AG08396 (cell line): ENCODE measurements at regions not wholly inside any gene's neighbourhood (a gene's known extent, or its start where the extent isn't known, plus 50 kb on each side); places are given as distances from the start of the nearest gene placed in this dataset.
A peak's percentile ranks its signal among the peaks of the same experiment; 100 is the strongest.
"Not testable (repeated sequence)": the region's sequence is repeated elsewhere in the genome, so short reads cannot be mapped to it uniquely, and the experiment has no call there.

ENCODE experiments used
- DNase-seq: peaks from one replicate; pipeline ENCODE4 v3.0.0; 2012; ENCODE audit warnings: low spot score, mixed read lengths

DNA sequence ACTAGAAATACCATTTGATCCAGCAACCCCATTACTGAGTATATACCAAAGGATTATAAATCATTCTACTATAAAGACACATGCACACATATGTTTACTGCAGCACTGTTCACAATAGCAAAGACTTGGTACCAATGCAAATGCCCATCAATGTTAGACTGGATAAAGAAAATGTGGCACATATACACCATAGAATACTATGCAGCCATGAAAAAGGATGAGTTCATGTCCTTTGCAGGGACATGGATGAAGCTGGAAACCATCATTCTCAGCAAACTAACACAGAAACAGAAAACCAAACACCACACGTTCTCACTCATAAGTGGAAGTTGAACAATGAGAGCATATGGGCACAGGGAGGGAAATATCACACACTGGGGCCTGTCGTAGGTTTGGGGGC lies 106.0 kb downstream of the SPATA18 start:
- not testable (repeated sequence) for DNase-seq

DNA sequence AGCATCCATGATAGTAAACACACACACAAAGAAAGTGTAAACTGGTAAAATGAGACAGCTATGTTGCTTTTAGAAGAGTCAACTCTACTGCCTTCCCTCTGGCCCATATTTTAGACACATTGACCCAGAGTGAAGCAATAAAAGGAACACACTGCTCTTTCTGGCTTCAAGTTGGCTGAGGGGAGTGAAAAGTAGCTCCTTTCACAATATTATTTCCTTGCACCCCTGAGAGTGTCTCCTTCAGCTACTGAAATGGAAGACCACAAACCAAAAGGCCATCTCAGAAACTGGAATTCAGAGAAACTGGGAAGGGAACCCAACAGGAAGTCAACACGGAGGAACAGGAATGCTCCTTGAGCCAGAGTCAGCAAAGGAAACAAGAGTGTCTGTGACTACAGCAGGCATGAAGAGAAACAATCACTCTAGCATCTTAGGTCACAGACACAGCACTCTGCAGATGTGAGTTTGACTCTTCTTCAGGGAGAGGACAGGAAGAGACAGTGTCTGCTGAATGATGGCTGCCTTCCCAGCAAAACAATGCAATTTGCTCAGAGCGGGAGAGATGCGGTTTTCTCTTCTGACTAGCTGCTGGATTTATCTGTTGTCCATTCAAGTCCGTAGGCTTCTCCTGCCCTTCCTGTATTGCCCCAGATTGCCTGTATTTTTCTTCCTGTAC lies 106.7 kb downstream of the SPATA18 start:
- no peak for DNase-seq

DNA sequence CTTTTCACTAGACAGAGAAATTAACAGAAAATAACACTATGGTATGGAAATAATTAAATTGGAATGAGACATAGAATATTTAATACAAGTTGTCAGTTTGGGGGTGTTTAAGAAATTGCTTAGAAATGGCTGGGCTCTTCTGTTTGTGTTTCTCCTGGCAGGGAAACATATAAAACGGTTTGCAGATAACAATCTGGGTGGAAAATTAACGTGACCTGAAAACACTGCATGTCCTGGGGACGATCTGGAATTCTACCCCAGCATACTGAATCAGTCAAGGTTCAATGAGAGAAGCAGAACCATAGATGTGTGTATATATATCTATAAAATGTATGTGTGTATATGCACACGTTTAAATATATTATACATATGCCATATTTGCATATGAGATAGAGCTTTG lies 109.8 kb downstream of the SPATA18 start:
- DNase-seq, result no peak

DNA sequence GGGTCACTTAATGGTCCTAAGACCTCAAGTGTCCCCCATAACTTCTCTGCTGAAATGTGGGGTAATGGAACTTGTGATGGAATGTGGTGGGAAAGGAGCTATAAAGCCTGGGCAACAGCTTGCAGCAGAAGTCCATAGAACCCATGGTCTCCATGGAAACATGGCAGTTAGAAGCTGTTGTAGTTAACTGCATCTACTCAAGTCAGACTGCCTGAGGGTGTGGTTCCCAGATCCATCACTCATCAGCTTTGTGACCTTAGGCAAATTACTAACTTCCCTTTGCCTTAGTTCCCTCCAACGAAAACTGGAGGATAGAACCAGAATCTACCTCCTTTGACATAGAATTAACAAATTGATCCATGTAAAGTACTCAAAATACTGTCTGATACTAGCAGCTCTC lies 113.0 kb downstream of the SPATA18 start:
- no peak for DNase-seq

DNA sequence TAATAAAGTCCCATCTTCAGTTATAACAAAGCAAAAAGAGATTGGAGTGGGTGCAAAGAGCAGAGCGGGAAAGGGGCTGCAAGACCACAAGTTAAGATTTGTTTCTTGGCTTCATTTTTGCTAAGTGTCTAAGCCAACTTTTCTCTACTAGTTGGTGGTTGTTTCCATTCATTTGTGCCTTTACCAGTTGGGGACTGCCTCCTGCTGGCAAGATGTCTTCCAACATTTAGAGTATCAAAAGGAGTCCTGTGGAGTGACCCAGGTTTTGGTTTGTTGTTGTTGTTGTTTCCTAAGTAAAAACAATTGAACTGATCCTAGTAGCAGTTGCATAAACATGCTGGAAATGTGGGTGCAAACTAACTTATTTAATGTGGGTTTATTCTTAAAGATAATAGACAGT lies 121.1 kb downstream of the SPATA18 start:
- DNase-seq, result peak; percentile 7

DNA sequence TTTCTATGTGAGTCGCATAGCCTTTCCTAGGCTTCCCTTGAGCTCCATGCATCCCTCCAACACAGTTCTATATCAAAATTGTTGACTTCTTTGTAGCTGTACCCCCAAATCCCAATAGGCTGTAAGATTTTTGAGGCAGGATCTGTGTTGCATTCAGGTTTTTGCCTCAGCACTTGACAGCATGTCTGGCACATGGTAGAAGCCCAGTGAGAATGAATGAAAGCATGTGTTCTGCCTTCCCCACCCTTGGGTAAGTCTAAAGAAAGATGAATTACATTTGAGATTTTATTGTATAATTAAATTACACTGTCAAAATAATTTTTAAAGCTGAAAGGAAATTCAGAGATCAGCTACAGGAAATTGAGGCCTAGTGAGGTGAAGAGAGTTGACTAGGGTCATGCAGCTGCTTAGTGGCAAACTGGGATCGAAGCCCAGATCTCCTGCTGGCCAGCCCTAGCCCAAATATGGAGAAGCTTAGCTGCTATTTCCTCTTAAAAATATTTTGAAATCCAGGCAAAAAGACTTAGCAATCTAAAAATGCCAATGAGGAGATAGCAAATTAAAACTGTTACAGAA lies 122.5 kb downstream of the SPATA18 start:
- DNase-seq, result peak; percentile 24

- DNase-seq, result no peak
Measured at GRCh38 chr4:52187603-52188002, 136.5 kb downstream of the SPATA18 start.

- DNase-seq, result no peak
Measured at GRCh38 chr4:52192001-52192400, 140.9 kb downstream of the SPATA18 start.

DNA sequence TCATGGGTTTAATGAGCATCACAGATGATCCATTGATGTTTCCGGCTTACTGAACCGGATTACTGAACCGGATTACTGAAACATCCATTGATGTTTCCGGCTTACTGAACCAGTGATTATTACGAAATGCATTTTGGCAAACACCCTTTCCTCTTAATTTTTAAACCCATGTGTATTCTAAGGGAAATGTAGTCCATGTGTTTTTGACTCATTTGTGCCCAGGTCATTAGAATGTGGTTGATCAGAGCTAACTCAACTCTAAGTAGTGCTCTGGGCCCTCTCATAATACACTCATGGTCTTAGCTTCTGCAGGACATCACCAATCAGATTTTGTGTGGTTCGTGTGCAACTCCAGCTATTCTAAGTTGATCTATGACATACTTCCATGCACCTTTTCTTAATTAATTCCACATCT lies 141.6 kb downstream of the SPATA18 start:
- no peak for DNase-seq

DNA sequence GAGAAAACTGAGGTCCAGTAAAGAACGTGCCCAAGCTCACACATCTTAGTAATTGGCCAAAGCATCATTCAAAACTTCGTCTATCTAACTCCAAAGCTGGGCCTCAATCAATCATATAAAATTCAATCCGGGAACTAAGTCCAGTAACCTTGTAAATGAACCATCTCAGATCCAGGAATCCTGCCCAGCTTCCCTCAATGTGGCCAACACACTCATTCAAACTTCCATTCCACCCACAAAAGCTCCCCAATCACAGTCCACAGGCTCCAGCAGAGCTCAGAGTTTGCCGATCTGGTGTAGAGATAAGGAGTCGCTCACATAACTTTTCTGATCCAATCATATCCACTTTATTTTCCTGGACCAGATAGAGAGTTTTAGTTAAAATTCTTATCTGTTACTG lies 144.8 kb downstream of the SPATA18 start:
- no peak for DNase-seq

GRCh38 chr4:52196606-52197130 lies 145.6 kb downstream of the SPATA18 start:
- no peak for DNase-seq

DNA sequence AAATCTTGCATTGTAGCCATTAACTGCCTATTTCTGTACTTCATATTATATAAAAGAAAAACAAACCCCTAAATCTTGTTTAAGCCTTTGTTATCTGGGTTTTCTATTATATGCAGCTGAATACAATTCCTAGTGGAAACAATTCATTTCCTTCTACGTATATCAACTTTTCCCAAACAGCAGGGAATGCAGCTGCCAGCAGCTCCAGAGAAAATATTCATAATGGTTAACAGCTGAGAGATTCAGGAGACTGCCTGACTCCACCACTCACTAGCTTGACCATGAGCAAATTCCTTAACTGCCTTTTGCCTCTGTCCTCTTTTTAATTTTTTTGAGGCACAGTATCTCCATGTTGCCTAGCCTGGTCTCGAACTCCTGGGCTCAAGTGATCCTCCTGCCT lies 146.2 kb downstream of the SPATA18 start:
- DNase-seq, result no peak

- DNase-seq, result no peak
Measured at GRCh38 chr4:52198294-52198693, 147.2 kb downstream of the SPATA18 start.

DNA sequence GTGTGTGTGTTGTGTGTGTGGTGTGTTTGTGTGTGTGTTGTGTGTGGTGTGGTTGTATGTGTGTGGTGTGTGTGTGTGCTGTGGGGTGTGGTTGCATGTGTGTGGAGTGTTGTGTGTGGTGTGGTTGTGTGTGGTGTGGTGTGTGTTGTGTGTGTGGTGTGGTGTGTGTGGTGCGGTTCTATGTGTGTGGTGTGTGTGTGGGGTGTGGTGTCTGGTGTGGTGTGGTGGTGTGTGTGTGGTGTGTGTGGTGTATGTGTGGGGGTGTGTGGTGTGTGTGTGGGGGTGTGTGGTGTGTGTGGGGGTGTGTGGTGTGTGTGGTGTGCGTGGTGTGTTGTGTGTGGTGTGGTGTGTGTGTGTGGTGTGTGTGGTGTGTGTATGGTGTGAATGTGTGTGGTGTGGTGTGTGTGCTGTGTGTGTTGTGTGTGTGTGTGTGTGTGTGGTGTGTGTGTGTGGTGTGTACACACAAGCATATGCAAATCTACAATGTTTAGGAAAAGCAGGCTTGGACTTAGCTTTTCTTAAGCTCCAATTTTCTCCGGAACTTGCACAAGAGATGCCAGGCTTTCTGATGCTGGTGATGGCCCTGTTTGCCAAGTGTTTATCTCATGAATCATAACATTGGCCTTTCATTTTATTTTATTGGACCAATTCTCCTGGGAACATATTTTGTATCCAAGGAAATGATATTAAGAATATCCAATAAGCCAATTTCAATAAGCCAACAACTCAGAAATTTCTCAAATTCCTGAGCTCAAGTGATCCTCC lies 148.7 kb downstream of the SPATA18 start:
- DNase-seq, result peak; percentile 44

DNA sequence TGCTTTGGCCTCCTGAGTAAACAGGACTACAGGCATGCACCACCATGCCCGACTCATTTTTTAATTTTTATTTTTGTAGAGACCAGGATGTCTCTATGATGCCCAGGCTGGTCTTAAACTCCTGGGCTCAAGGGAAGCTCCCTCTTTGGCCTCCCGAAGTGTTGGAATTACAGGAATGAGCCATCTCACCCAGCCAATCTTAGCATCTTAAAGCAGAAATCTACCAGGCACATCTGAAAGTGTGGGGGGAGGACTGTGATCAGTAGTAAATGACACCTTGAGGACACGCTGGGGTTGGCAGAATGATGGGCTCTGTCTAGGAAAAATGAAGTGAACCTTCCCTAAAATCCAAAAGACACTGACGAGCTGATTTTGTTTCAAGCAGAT lies 149.2 kb downstream of the SPATA18 start:
- DNase-seq, result no peak

DNA sequence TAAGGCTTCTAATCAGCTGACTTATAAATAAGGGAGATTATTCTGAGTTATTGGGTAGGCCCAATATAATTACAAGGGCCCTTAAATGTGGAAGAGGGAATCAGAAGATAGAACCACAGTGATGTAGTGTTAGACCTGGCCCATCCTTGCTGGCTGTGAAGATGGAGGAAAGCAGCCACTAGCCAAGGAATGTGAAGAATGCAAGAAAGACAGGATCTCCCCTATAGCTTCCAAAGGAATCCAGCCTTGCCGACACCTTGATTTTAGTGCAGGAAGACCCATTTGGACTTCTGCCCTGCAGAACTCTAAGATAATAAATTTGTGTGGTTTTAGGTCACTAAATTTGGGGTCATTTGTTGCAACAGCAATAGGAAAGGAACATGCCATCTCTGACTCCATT lies 150.6 kb downstream of the SPATA18 start:
- no peak for DNase-seq

- DNase-seq, result no peak
Measured at GRCh38 chr4:52202251-52202779, 151.2 kb downstream of the SPATA18 start.

DNA sequence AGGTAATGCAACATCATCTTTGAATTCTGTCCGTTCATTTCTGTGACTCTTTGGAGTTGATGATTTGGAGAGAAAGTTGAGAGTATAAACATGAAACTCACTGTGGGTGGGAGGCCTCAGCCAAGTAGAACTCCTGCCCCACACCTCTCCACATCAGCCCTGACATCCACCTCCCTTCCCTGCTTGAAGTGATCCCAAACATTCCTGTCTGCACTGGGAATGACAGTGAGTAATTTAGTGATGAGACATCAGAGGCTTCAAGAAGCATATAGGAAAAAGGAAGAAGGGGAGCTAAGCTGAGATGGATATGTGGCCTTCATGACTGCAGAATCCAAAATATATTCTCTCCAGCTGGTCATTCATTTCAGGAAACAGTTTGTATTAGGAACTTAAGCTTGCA lies 151.8 kb downstream of the SPATA18 start:
- DNase-seq, result no peak

DNA sequence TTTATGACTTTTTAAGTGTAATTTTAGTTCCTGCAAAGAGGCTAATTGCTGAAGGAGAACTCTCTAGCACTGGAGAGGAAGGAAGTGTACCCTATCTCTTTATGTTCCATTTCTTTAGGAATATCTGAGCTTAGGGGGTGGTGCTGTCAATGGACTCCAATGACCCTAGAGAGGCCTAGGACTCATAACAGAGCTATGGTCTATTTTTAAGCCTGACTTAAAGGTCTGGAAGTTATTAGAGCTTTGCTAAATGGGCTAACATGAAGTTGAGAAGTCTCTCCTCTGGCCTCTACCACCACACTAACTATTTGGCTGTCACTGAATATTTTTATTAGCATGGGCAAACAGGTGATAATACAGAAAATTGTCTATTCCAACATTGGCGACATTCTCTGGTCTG lies 152.2 kb downstream of the SPATA18 start:
- no peak for DNase-seq

DNA sequence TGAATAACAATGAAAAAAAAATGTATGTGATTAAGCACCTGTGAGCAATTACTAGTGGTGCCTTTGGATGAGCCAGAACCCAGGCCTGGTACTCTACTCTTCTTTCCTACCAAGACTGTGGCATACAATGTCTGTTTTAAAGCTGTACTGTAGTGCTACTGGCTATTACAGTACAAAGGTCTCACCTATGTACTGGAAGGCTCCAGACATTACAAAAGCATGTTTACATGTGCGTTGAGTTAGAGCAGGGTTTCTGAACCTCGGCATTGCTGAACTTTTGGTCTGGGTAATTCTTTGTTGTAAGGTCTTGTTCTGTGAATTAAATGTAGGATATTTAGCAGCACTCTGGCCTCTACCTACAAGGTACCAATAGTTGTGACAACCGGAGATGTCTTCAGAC lies 153.8 kb downstream of the SPATA18 start:
- DNase-seq, result no peak

GRCh38 chr4:52207146-52207545 lies 156.0 kb downstream of the SPATA18 start:
- DNase-seq, result not testable (repeated sequence)

DNA sequence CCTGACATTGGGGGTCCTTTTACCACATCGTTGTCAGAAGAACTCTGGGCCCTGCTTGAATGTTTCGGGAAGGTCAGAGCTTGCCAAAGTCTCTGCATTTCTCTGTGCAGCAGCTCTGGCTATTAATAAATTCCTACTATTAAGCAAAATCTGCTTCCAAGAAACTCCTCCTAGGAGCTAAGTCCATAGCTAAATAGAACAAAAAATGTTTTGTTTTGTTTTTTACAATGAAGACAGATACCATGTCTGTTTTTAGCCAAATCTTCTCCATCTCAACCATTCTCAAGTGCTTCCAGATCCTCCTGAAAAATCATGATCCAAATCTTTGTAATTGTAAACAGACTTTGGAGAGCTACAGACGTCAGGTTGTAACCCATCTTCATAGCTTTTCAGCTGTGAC lies 161.6 kb downstream of the SPATA18 start:
- DNase-seq, result no peak

DNA sequence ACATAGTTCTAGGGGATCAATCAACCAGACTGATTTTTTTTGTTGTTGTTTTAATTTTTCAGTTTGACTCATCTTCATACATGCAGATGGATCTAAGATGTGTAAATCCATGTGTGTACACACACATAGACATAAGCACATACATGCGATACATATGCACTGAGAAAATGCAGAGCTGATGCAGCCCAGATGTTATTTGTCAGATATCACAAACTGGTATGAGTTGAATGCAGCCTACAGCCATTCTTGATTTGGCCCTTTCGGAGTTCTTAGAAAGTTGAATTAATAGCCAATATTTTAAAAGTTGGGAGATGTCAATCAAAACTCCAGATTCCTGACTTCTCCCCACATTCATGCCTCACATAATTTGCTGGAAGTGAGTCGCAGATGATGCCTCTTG lies 180.4 kb downstream of the SPATA18 start:
- DNase-seq, result no peak
